ENCODE measurements at regions not wholly inside any gene's neighbourhood (a gene's known extent, or its start where the extent isn't known, plus 50 kb on each side); places are given as distances from the start of the nearest gene placed in this dataset.

DNA sequence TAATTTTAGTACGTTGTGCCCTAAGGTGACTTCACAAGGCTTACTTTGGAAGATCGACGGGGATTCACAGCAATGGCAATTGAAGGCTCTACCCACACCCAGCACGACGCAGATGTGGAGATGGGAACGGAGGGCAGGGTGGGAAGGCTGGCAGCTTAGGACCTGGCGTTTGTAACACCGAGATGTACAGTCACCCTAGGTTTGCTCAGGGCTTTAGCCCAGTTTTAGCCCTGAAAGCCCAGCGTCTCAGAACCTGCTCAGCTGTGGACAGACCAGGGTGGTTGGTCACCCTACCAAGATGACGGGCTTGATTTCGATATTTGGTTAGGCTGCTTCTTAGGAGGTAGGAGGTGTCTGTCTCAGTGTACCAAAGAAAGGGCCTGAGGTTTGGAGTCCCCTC is 100.5 kb upstream of the MED13L start:
- TF ChIP-seq POLR2A (IDR thresholded peaks at IDR 0.05) (no peak), POLR2AphosphoS5 (IDR thresholded peaks at IDR 0.05) (no peak)
- TF ChIP-seq, protein P1, sequence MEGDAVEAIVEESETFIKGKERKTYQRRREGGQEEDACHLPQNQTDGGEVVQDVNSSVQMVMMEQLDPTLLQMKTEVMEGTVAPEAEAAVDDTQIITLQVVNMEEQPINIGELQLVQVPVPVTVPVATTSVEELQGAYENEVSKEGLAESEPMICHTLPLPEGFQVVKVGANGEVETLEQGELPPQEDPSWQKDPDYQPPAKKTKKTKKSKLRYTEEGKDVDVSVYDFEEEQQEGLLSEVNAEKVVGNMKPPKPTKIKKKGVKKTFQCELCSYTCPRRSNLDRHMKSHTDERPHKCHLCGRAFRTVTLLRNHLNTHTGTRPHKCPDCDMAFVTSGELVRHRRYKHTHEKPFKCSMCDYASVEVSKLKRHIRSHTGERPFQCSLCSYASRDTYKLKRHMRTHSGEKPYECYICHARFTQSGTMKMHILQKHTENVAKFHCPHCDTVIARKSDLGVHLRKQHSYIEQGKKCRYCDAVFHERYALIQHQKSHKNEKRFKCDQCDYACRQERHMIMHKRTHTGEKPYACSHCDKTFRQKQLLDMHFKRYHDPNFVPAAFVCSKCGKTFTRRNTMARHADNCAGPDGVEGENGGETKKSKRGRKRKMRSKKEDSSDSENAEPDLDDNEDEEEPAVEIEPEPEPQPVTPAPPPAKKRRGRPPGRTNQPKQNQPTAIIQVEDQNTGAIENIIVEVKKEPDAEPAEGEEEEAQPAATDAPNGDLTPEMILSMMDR (IDR thresholded peaks at IDR 0.05), result no peak
